ENCODE measurements at regions not wholly inside any gene's neighbourhood (a gene's known extent, or its start where the extent isn't known, plus 50 kb on each side); places are given as distances from the start of the nearest gene placed in this dataset.

DNA sequence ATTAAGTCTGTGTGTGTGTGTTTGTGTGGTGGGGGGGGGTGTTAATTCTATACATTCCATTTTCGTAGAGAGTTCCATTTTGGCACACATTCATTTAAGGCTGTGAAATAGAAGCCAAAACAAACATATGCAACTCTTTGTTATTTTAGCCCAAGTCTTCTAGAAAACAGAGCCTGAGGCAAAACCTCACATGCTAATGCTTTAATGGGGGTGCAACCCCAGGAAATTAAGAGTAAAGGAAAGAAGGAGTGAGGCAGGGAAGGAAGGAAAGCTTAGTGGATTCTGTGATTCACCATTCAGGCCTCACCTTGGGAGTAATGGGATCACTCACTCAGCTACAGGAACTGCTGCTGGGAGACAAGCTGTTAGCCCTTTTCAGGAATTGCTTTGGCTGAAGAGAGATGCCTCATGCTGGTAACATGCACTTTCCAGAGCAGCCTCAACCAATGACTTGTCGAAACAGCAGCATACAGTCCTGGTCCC is 73.0 kb upstream of the CTTNBP2 start:
- TF ChIP-seq, protein P1, sequence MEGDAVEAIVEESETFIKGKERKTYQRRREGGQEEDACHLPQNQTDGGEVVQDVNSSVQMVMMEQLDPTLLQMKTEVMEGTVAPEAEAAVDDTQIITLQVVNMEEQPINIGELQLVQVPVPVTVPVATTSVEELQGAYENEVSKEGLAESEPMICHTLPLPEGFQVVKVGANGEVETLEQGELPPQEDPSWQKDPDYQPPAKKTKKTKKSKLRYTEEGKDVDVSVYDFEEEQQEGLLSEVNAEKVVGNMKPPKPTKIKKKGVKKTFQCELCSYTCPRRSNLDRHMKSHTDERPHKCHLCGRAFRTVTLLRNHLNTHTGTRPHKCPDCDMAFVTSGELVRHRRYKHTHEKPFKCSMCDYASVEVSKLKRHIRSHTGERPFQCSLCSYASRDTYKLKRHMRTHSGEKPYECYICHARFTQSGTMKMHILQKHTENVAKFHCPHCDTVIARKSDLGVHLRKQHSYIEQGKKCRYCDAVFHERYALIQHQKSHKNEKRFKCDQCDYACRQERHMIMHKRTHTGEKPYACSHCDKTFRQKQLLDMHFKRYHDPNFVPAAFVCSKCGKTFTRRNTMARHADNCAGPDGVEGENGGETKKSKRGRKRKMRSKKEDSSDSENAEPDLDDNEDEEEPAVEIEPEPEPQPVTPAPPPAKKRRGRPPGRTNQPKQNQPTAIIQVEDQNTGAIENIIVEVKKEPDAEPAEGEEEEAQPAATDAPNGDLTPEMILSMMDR (conservative IDR thresholded peaks at IDR 0.05) = no peak
- TF ChIP-seq EZH2 (IDR thresholded peaks at IDR 0.05; ENCODE audit: low read depth) = no peak
